HUDEP-2 (cell line): ENCODE measurements at regions not wholly inside any gene's neighbourhood (a gene's known extent, or its start where the extent isn't known, plus 50 kb on each side); places are given as distances from the start of the nearest gene placed in this dataset.

Experiments used
- DNase-seq, 76 experiments: peaks; one replicate each; lab custom pipeline; 2025; ENCODE audit not compliant: unreplicated experiment in 76 of 76; lab: John Stamatoyannopoulos, UW

- no peak for DNase-seq
Measured at GRCh38 chr9:134243778-134244467, 79.6 kb upstream of the RNU6ATAC start.

GRCh38 chr9:134245179-134245578, 80.8 kb upstream of the RNU6ATAC start:
- no peak for DNase-seq

- DNase-seq, result no peak
Measured at GRCh38 chr9:134247918-134248631, 78.2 kb upstream of the RXRA start.

- no peak for DNase-seq
Measured at GRCh38 chr9:134251296-134252069, 74.8 kb upstream of the RXRA start.

GRCh38 chr9:134252084-134252830, 74.0 kb upstream of the RXRA start:
- DNase-seq, result no peak

- no peak for DNase-seq
Measured at GRCh38 chr9:134253606-134254205, 72.5 kb upstream of the RXRA start.

- DNase-seq, result no peak
Measured at GRCh38 chr9:134258332-134258731, 67.9 kb upstream of the RXRA start.

- no peak for DNase-seq
Measured at GRCh38 chr9:134258828-134259546, 67.3 kb upstream of the RXRA start.

- DNase-seq, result no peak
Measured at GRCh38 chr9:134259708-134260107, 66.5 kb upstream of the RXRA start.

- no peak for DNase-seq
Measured at GRCh38 chr9:134260801-134261200, 65.5 kb upstream of the RXRA start.

- DNase-seq, result no peak
Measured at GRCh38 chr9:134262035-134262434, 64.2 kb upstream of the RXRA start.

- DNase-seq, result no peak
Measured at GRCh38 chr9:134263596-134263995, 62.7 kb upstream of the RXRA start.

GRCh38 chr9:134264169-134264568, 62.1 kb upstream of the RXRA start:
- DNase-seq, result no peak

- DNase-seq, result no peak
Measured at GRCh38 chr9:134265078-134265477, 61.2 kb upstream of the RXRA start.

- DNase-seq, result no peak
Measured at GRCh38 chr9:134266418-134266817, 59.8 kb upstream of the RXRA start.

GRCh38 chr9:134267305-134267880, 58.9 kb upstream of the RXRA start:
- DNase-seq, result no peak

GRCh38 chr9:134267881-134268724, 58.2 kb upstream of the RXRA start:
- DNase-seq, result no peak

- DNase-seq, result no peak
Measured at GRCh38 chr9:134268747-134269146, 57.5 kb upstream of the RXRA start.
